GM23338 (cell line): ENCODE measurements at regions not wholly inside any gene's neighbourhood (a gene's known extent, or its start where the extent isn't known, plus 50 kb on each side); places are given as distances from the start of the nearest gene placed in this dataset.

Experiments used
- ETS1 ChIP-seq: IDR thresholded peaks from 2 replicates; pipeline ENCODE4 v1.6.1; 2016; ENCODE audit warnings: antibody characterized with exemption
- EZH2 ChIP-seq: fragments of 200-600 bp; sonication (generic); IDR thresholded peaks from one replicate; pipeline ENCODE4 v1.8.0; 2017; ENCODE audit warnings: antibody characterized with exemption, mild to moderate bottlenecking, low read depth; ENCODE audit not compliant: unreplicated experiment
- EZH2phosphoT487 ChIP-seq: fragments of 200-600 bp; sonication (generic); IDR thresholded peaks from one replicate; pipeline ENCODE4 v1.8.1; 2018; ENCODE audit warnings: antibody characterized with exemption; ENCODE audit not compliant: unreplicated experiment
- NANOG ChIP-seq: IDR thresholded peaks from 2 replicates; pipeline ENCODE4 v1.6.1; 2016; ENCODE audit warnings: antibody characterized with exemption, borderline replicate concordance
- POLR2AphosphoS5 ChIP-seq: IDR thresholded peaks from 2 replicates; pipeline ENCODE4 v1.6.1; 2016; ENCODE audit warnings: antibody characterized with exemption, low read depth
- REST ChIP-seq: IDR thresholded peaks from one replicate; pipeline ENCODE4 v1.6.1; 2018; ENCODE audit warnings: antibody characterized with exemption; ENCODE audit not compliant: unreplicated experiment
- TF ChIP-seq, protein P1 (sequence below), 2 experiments: fragments of 200-600 bp in 1 of 2; sonication (generic) in 1 of 2; conservative IDR thresholded peaks; 2 replicates each; pipeline versions ENCODE4 v1.5.1 to v1.6.1; 2016 to 2017; ENCODE audit warnings: antibody characterized with exemption in 2 of 2, low read depth in 2 of 2, mild to moderate bottlenecking in 2 of 2, moderate library complexity in 1 of 2

GRCh38 chr7:50852901-50853300 is 70.2 kb upstream of the GRB10 start:
- TF ChIP-seq EZH2 (no peak), POLR2AphosphoS5 (no peak), EZH2phosphoT487 (no peak), REST (no peak), NANOG (no peak), ETS1 (no peak)
- TF ChIP-seq, protein P1, sequence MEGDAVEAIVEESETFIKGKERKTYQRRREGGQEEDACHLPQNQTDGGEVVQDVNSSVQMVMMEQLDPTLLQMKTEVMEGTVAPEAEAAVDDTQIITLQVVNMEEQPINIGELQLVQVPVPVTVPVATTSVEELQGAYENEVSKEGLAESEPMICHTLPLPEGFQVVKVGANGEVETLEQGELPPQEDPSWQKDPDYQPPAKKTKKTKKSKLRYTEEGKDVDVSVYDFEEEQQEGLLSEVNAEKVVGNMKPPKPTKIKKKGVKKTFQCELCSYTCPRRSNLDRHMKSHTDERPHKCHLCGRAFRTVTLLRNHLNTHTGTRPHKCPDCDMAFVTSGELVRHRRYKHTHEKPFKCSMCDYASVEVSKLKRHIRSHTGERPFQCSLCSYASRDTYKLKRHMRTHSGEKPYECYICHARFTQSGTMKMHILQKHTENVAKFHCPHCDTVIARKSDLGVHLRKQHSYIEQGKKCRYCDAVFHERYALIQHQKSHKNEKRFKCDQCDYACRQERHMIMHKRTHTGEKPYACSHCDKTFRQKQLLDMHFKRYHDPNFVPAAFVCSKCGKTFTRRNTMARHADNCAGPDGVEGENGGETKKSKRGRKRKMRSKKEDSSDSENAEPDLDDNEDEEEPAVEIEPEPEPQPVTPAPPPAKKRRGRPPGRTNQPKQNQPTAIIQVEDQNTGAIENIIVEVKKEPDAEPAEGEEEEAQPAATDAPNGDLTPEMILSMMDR (conservative IDR thresholded peaks at IDR 0.05; ENCODE audit: low read depth in 2 of 2) = no peak
